Natural killer cell (primary cell): ENCODE measurements at regions not wholly inside any gene's neighbourhood (a gene's known extent, or its start where the extent isn't known, plus 50 kb on each side); places are given as distances from the start of the nearest gene placed in this dataset.

Experiments used
- ATAC-seq, 3 donors: fragments of 150-1000 bp in 2 of 3; fragments of 200-7000 bp in 1 of 3; cut with Tn5 transposase; 1 replicate in 1 of 3; 2 replicates in 2 of 3; pipeline ENCODE4 v1.10.0; 2021; ENCODE audit warnings: mild to moderate bottlenecking in 2 of 3, moderate library complexity in 2 of 3
- DNase-seq, 2 donors: peaks; one replicate each; pipeline versions ENCODE4 v3.0.0 to v3.0.0-alpha.2; 2013 to 2021; ENCODE audit warnings: mixed read lengths in 1 of 2
- H3K27ac ChIP-seq: one replicate; pipeline ENCODE4 v1.5.1; 2013; ENCODE audit warnings: mild to moderate bottlenecking, low read length
- H3K27me3 ChIP-seq: one replicate; pipeline ENCODE4 v1.6.1; 2013; ENCODE audit warnings: low read length; ENCODE audit not compliant: control insufficient read depth, insufficient read depth
- H3K36me3 ChIP-seq: one replicate; pipeline ENCODE4 v1.6.1; 2013; ENCODE audit warnings: low read length; ENCODE audit not compliant: control insufficient read depth, insufficient read depth
- H3K4me1 ChIP-seq: one replicate; pipeline ENCODE4 v1.6.1; 2013; ENCODE audit warnings: low read length; ENCODE audit not compliant: control insufficient read depth, insufficient read depth
- H3K4me3 ChIP-seq: one replicate; pipeline ENCODE4 v1.5.1; 2013; ENCODE audit warnings: low read length
- H3K9me3 ChIP-seq: one replicate; pipeline ENCODE4 v1.6.1; 2013; ENCODE audit warnings: low read length; ENCODE audit not compliant: control insufficient read depth, insufficient read depth
- H3K27ac Mint-ChIP-seq, 2 donors: one replicate each; pipeline ENCODE4 v1.8.0; 2022; ENCODE audit warnings: mild to moderate bottlenecking in 2 of 2, mixed read lengths in 2 of 2, moderate library complexity in 1 of 2
- H3K27me3 Mint-ChIP-seq, 2 donors: one replicate each; pipeline ENCODE4 v1.8.0; 2022; ENCODE audit warnings: low read depth in 2 of 2, mixed read lengths in 2 of 2
- H3K36me3 Mint-ChIP-seq: one replicate; pipeline ENCODE4 v1.8.0; 2022; ENCODE audit warnings: mixed read lengths
- H3K4me1 Mint-ChIP-seq, 2 donors: one replicate each; pipeline ENCODE4 v1.8.0; 2022; ENCODE audit warnings: mixed read lengths in 2 of 2
- H3K4me3 Mint-ChIP-seq: one replicate; pipeline ENCODE4 v1.8.0; 2022; ENCODE audit warnings: mild to moderate bottlenecking, moderate library complexity, mixed read lengths
- H3K9me3 Mint-ChIP-seq, 2 donors: one replicate each; pipeline ENCODE4 v1.8.0; 2022; ENCODE audit warnings: mixed read lengths in 2 of 2
- WGBS: methylation state at CpG from one replicate; pipeline ENCODE4 v1.1.7; 2013; ENCODE audit warnings: missing lambda C conversion rate; ENCODE audit not compliant: insufficient coverage; 5-methylcytosine and 5-hydroxymethylcytosine counted together
- intact Hi-C: fragments of 100-400 bp; cut with micrococcal nuclease; formaldehyde crosslinking; loops from one replicate; pipeline ENCODE4 v1.14.2; 2022
- TF ChIP-seq, protein P1 (sequence below): fragments of 200-600 bp; IDR thresholded peaks from one replicate; pipeline ENCODE4 v1.8.0; 2022; ENCODE audit warnings: antibody characterized with exemption

DNA sequence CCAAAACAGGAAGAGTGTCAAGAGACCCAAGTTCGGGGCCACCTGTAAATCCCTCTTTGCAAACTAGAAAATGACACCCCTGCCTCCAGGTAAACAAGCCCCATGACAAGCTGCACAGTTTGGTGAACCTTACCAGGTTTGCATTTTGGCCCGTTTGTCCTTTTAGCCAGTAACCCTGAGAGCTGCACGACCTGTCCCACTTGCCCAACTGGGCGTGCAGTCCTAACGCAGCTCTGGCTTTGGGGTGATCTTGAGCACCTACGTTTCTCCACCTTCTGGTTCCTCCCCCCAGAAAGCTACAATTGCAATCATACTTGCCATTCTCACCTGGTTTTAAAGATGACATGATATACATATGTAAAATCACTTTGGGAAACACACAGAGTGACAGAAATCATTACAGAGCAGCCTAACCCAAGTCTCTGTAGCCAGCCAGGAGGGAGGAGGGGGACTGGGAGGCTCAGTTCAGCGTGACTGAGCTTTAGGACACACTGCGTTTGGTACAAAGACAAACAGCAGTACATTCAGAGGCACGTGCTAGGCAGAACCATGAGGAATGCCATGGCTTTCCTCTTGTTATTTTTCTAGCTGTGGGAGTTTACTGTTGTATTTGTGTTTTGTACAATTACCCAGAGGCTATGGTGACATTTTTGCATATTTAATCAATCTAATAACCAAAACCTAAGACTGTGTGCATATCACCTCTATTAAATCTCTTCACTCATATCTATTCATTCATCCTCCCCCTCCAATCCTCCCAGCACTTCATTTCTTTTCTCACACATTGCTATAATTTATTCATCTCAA lies 304.0 kb downstream of the IRS1 start:
- 72% methylated on average over 9 of the region's 9 CpGs for WGBS
- Histone ChIP-seq H3K4me3 (no peak overlapping the region), H3K27ac (no peak overlapping the region), H3K36me3 (no peaks in the 10 kb centered on the region), H3K4me1 (no peaks in the 10 kb centered on the region), H3K27me3 (no peaks in the 10 kb centered on the region), H3K9me3 (no peaks in the 10 kb centered on the region)
- ATAC-seq, result no peak
- peaks cover 6% of the 10 kb centered on the region in 2 donors for H3K9me3 Mint-ChIP-seq
- intact Hi-C loops, result no loop called here
- DNase-seq, result no peak
- H3K4me3 Mint-ChIP-seq, result no peak overlapping the region
- no peaks in the 10 kb centered on the region for H3K27me3 Mint-ChIP-seq
- H3K4me1 Mint-ChIP-seq, result no peaks in the 10 kb centered on the region
- H3K36me3 Mint-ChIP-seq, result no peaks in the 10 kb centered on the region
- H3K27ac Mint-ChIP-seq, result no peak overlapping the region
- TF ChIP-seq, protein P1, sequence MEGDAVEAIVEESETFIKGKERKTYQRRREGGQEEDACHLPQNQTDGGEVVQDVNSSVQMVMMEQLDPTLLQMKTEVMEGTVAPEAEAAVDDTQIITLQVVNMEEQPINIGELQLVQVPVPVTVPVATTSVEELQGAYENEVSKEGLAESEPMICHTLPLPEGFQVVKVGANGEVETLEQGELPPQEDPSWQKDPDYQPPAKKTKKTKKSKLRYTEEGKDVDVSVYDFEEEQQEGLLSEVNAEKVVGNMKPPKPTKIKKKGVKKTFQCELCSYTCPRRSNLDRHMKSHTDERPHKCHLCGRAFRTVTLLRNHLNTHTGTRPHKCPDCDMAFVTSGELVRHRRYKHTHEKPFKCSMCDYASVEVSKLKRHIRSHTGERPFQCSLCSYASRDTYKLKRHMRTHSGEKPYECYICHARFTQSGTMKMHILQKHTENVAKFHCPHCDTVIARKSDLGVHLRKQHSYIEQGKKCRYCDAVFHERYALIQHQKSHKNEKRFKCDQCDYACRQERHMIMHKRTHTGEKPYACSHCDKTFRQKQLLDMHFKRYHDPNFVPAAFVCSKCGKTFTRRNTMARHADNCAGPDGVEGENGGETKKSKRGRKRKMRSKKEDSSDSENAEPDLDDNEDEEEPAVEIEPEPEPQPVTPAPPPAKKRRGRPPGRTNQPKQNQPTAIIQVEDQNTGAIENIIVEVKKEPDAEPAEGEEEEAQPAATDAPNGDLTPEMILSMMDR, result no peak

DNA sequence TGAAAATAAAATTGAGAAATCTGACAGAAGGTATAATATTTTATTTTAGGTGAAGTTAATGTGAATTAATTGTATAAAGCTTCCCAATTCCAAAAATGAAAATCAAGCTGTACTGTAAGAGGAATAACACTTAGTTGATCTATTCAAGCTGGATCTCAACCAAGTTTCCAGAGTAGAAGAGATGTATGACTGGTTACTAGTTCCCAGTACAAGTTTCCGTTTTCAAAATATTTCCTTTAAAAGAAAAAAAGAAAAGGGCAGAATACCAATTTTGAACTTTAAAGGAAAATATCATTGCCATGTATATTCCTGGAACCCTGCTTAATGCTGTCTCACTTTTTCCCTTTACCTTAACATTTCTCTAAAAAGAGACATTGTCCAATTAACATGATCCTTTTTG lies 308.5 kb downstream of the IRS1 start:
- Histone ChIP-seq H3K27me3 (no peaks in the 10 kb centered on the region), H3K36me3 (no peaks in the 10 kb centered on the region), H3K4me3 (no peak overlapping the region), H3K9me3 (no peaks in the 10 kb centered on the region), H3K4me1 (no peaks in the 10 kb centered on the region), H3K27ac (no peak overlapping the region)
- Mint-ChIP-seq H3K9me3 (peaks cover 0 to 2% of the 10 kb centered on the region in 2 donors), H3K4me3 (no peak overlapping the region), H3K27me3 (no peaks in the 10 kb centered on the region), H3K27ac (no peak overlapping the region), H3K4me1 (no peaks in the 10 kb centered on the region), H3K36me3 (no peaks in the 10 kb centered on the region)
- no peak for DNase-seq
- no peak for ATAC-seq
- intact Hi-C loops, result no loop called here
- TF ChIP-seq, protein P1, result no peak
- no CpG with 5 or more reads among the region's 1 CpG for WGBS

- Histone ChIP-seq H3K4me3 (no peak overlapping the region), H3K4me1 (no peaks in the 10 kb centered on the region), H3K27ac (no peak overlapping the region), H3K9me3 (no peaks in the 10 kb centered on the region), H3K27me3 (no peaks in the 10 kb centered on the region), H3K36me3 (no peaks in the 10 kb centered on the region)
- Mint-ChIP-seq H3K9me3 (peaks cover 0 to 2% of the 10 kb centered on the region in 2 donors), H3K4me3 (no peak overlapping the region), H3K27me3 (no peaks in the 10 kb centered on the region), H3K27ac (no peak overlapping the region), H3K36me3 (no peaks in the 10 kb centered on the region), H3K4me1 (no peaks in the 10 kb centered on the region)
- intact Hi-C loops, result no loop called here
- no peak for ATAC-seq
- 89% methylated on average over 6 of the region's 10 CpGs for WGBS
- DNase-seq, result no peak
- TF ChIP-seq, protein P1, result no peak
These were observed 309.7 kb downstream of the IRS1 start for GRCh38 chr2:226489775-226490541.
